Thymus (tissue), 11 donors: ENCODE measurements at regions not wholly inside any gene's neighbourhood (a gene's known extent, or its start where the extent isn't known, plus 50 kb on each side); places are given as distances from the start of the nearest gene placed in this dataset.
"Not testable (repeated sequence)": the region's sequence is repeated elsewhere in the genome, so short reads cannot be mapped to it uniquely, and the experiment has no call there.

Experiments used
- DNase-seq, 9 donors: peaks; one replicate each; pipeline ENCODE4 v3.0.0-alpha.2; 2013; ENCODE audit warnings: low spot score in 9 of 9, low read depth in 6 of 9, missing footprints in 1 of 9
- H3K27ac ChIP-seq, 2 donors: one replicate each; pipeline ENCODE4 v1.5.1; 2013; ENCODE audit warnings: control low read depth in 1 of 2, low read depth in 1 of 2, low read length in 1 of 2, mild to moderate bottlenecking in 1 of 2, moderate library complexity in 1 of 2
- H3K27me3 ChIP-seq, 2 donors: one replicate each; pipeline ENCODE4 v1.5.1; 2013; ENCODE audit warnings: low read length in 1 of 2; ENCODE audit not compliant: control insufficient read depth in 2 of 2, insufficient read depth in 1 of 2
- H3K36me3 ChIP-seq, 2 donors: one replicate each; pipeline ENCODE4 v1.5.1; 2013; ENCODE audit warnings: low read length in 1 of 2, mild to moderate bottlenecking in 1 of 2, moderate library complexity in 1 of 2; ENCODE audit not compliant: control insufficient read depth in 2 of 2, insufficient read depth in 2 of 2
- H3K4me1 ChIP-seq, 2 donors: one replicate each; pipeline ENCODE4 v1.5.1; 2013; ENCODE audit warnings: low read length in 2 of 2; ENCODE audit not compliant: control insufficient read depth in 2 of 2, insufficient read depth in 2 of 2
- H3K4me3 ChIP-seq, 2 donors: one replicate each; pipeline ENCODE4 v1.5.1; 2013; ENCODE audit warnings: low read length in 2 of 2, control low read depth in 1 of 2, mild to moderate bottlenecking in 1 of 2
- H3K9me3 ChIP-seq, 2 donors: one replicate each; pipeline ENCODE4 v1.5.1; 2013; ENCODE audit warnings: low read length in 1 of 2, mild to moderate bottlenecking in 1 of 2; ENCODE audit not compliant: control insufficient read depth in 2 of 2, insufficient read depth in 1 of 2
- WGBS: extraction: QIAGEN DNeasy Blood & Tissue Kit; methylation state at CpG from one replicate; pipeline ENCODE4 v1.1.7; 2013; 5-methylcytosine and 5-hydroxymethylcytosine counted together
- donor health status: healthy.

DNA sequence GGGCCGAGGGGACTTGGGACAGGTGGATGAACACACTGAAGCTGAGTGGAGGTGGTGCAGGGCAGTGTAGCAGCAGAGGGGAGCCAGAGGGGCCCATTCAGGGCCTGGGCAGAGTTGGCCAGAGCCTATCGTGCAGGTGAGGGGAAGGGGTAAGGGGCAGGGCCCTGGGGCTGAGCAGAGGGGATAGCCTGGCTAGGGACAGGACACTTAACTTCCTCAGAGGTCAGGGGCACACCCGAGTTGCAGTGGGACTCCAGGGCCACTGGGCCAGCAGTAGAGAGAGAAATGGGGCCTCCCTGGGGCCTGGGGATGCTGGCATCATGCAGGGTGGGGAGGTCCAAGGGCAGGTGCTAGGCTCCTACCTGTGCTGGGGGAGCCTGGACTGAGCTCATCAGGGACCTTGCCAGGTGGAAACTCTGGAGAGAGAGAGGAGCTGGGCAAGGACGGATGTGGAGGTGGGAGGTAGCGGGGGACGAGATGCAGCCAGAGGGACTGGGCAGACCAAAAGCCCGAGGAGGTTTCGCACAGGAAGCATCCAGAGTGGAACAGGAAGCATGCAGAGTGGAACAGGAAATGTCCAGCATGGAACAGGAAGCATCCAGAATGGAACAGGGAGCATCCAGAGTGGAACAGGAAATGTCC lies 104.0 kb downstream of the TMEM121 start:
- H3K4me3 ChIP-seq, H3K4me1 ChIP-seq, H3K27ac ChIP-seq, DNase-seq, H3K27me3 ChIP-seq, H3K36me3 ChIP-seq: not testable (repeated sequence)
- 93% methylated on average over 8 of the region's 8 CpGs for WGBS
- H3K9me3 ChIP-seq = peaks cover 0 to 11% of the 10 kb centered on the region in 2 donors

GRCh38 chr14:105630935-105631779 lies 104.8 kb downstream of the TMEM121 start:
- not testable (repeated sequence) for H3K4me1 ChIP-seq, H3K4me3 ChIP-seq, DNase-seq, H3K27ac ChIP-seq, H3K36me3 ChIP-seq, H3K27me3 ChIP-seq
- H3K9me3 ChIP-seq = peaks cover 0 to 11% of the 10 kb centered on the region in 2 donors
- 90% methylated on average over 22 of the region's 24 CpGs for WGBS

DNA sequence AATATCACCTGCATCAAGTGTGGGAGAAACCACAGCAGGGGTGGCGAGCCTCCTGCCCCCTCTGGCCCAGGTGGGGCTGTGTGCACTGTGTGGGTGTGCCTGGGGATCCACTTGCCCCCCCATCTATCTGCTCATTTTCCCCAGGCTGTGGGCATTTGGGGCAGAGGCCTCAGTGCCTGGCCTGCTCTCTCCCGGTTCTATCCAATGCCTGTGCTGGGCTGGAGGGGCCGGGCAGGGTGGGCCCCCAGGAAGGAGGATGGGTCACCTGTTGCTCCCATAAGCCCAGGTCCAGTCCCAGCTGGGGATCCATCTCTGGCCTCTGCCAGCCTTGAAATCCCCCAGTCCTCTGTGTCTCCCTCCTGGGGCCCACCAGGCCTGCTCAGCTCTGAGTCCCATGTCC lies 105.6 kb downstream of the TMEM121 start:
- peaks cover 0 to 11% of the 10 kb centered on the region in 2 donors for H3K9me3 ChIP-seq
- no peaks in the 10 kb centered on the region for H3K36me3 ChIP-seq
- no peak overlapping the region for H3K4me3 ChIP-seq
- no peaks in the 10 kb centered on the region for H3K4me1 ChIP-seq
- H3K27me3 ChIP-seq = no peaks in the 10 kb centered on the region
- no peak overlapping the region for H3K27ac ChIP-seq
- DNase-seq = no peak
- 91% methylated on average over 3 of the region's 3 CpGs for whole genome bisulfite sequencing

GRCh38 chr14:105633596-105633995 lies 107.2 kb downstream of the TMEM121 start:
- not testable (repeated sequence) for H3K36me3 ChIP-seq, H3K4me1 ChIP-seq, DNase-seq, H3K27ac ChIP-seq, H3K4me3 ChIP-seq, H3K27me3 ChIP-seq
- WGBS = 92% methylated on average over 7 of the region's 7 CpGs
- H3K9me3 ChIP-seq = peaks cover 0 to 11% of the 10 kb centered on the region in 2 donors

- H3K9me3 ChIP-seq = peaks cover 0 to 11% of the 10 kb centered on the region in 2 donors
- DNase-seq = no peak
- no peak overlapping the region for H3K4me3 ChIP-seq
- 96% methylated on average over 22 of the region's 22 CpGs for WGBS
- no peaks in the 10 kb centered on the region for H3K27me3 ChIP-seq
- H3K4me1 ChIP-seq = no peaks in the 10 kb centered on the region
- H3K27ac ChIP-seq = no peak overlapping the region
- no peaks in the 10 kb centered on the region for H3K36me3 ChIP-seq
Observed at GRCh38 chr14:105635560-105635959, 109.2 kb downstream of the TMEM121 start.

DNA sequence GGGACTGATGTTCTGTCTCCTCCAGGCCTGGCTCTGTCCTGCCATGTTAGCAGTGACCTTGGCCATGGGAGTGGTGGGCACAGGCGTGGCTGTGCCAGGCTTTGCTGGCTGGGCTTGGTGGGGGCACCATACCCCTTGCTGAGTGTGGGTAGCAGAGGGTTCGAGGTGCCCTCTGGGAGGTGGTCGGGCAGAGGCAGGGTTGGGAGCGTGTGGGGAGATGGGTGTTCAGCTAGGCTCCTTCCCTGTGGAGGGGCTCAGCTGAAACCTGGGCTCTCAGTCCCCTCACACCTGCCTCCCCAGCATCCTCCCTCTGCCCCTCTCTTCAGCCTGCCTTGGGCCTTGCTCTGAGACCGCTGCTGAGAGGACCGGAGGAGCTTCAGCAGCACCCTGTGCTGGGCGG lies 109.6 kb downstream of the TMEM121 start:
- not testable (repeated sequence) for H3K9me3 ChIP-seq, H3K27ac ChIP-seq, H3K4me1 ChIP-seq, H3K36me3 ChIP-seq, H3K4me3 ChIP-seq, H3K27me3 ChIP-seq, DNase-seq
- 86% methylated on average over 7 of the region's 7 CpGs for WGBS

- no peak for DNase-seq
Observed at GRCh38 chr14:105636935-105637334, 110.6 kb downstream of the TMEM121 start.

DNA sequence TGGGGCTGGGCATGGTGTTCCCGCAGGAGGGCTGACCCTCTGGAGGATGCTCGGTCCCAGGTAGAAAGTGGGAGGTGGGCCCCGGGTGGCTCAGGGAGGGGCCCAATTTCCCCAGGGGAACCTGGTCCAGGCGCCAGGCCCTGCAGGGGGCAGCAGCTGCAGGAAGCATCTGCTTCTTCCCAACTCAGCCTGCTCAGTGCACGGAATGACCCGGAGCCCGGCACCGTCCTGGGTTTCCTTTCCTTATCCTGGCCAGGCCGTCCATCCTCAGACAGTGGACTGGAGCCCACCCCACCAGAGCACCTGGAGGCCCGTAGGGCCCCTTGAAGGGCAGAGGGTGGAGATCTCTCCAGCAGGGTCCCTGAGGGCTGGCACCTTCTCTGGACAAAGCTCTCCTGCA lies 111.0 kb downstream of the TMEM121 start:
- 93% methylated on average over 9 of the region's 10 CpGs for WGBS
- not testable (repeated sequence) for DNase-seq, H3K27me3 ChIP-seq, H3K4me1 ChIP-seq, H3K27ac ChIP-seq, H3K4me3 ChIP-seq, H3K36me3 ChIP-seq, H3K9me3 ChIP-seq

More at GRCh38 chr14:105636935-105637334, 110.6 kb downstream of the TMEM121 start:
- H3K27ac ChIP-seq = no peak overlapping the region
- H3K27me3 ChIP-seq = no peaks in the 10 kb centered on the region
- 97% methylated on average over 4 of the region's 4 CpGs for WGBS
- H3K9me3 ChIP-seq = peaks cover 0 to 7% of the 10 kb centered on the region in 2 donors
- H3K4me3 ChIP-seq = no peak overlapping the region
- H3K4me1 ChIP-seq = no peaks in the 10 kb centered on the region
- no peaks in the 10 kb centered on the region for H3K36me3 ChIP-seq
